GM12872 (cell line): ENCODE measurements at regions not wholly inside any gene's neighbourhood (a gene's known extent, or its start where the extent isn't known, plus 50 kb on each side); places are given as distances from the start of the nearest gene placed in this dataset.

Source experiments
- TF ChIP-seq, protein P1 (sequence below): IDR thresholded peaks from 3 replicates; pipeline ENCODE4 v1.5.1; 2011; ENCODE audit warnings: low read depth, mild to moderate bottlenecking, low read length, moderate library complexity; ENCODE audit not compliant: insufficient read depth

DNA sequence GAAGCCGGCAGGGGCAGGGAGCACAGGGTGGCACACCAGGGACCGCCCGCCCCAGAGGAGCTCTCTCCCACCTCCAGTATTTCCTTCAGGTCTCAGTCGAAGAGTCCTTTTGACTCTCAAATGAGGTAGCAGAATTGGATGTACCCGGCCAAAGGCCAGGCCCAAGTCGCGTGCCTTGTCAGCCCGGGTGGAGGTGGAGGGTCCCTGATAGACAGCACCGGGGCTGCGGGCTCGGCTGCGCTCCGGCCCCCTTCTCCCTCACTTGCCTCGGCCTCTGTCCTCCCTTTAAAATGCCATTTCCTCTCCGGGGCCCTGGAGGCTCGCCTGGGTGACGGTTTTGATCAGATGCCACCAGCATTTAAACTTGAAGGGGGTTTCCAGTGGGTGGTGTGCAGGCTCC, 198.9 kb upstream of the SOX11 start:
- TF ChIP-seq, protein P1, sequence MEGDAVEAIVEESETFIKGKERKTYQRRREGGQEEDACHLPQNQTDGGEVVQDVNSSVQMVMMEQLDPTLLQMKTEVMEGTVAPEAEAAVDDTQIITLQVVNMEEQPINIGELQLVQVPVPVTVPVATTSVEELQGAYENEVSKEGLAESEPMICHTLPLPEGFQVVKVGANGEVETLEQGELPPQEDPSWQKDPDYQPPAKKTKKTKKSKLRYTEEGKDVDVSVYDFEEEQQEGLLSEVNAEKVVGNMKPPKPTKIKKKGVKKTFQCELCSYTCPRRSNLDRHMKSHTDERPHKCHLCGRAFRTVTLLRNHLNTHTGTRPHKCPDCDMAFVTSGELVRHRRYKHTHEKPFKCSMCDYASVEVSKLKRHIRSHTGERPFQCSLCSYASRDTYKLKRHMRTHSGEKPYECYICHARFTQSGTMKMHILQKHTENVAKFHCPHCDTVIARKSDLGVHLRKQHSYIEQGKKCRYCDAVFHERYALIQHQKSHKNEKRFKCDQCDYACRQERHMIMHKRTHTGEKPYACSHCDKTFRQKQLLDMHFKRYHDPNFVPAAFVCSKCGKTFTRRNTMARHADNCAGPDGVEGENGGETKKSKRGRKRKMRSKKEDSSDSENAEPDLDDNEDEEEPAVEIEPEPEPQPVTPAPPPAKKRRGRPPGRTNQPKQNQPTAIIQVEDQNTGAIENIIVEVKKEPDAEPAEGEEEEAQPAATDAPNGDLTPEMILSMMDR, result no peak

DNA sequence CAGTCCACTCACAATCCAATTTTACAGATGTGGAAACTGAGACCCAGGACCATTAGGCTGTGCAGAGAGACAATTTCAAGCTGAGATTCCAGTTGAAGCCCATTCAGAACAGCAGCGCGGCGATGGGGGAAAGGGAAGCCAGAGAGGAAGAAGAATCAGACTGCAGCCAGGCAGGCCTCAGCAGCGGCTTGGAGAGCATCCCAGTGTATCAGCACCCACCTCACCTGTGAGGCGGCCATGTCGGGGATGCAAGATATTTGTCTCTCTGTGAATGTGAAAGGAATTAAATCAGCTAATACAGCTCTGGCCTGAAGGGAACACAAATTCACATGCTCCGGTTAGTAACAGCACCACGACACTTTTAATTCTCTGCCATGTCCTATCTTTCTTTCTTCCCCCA, 198.0 kb upstream of the SOX11 start:
- TF ChIP-seq, protein P1, result no peak

DNA sequence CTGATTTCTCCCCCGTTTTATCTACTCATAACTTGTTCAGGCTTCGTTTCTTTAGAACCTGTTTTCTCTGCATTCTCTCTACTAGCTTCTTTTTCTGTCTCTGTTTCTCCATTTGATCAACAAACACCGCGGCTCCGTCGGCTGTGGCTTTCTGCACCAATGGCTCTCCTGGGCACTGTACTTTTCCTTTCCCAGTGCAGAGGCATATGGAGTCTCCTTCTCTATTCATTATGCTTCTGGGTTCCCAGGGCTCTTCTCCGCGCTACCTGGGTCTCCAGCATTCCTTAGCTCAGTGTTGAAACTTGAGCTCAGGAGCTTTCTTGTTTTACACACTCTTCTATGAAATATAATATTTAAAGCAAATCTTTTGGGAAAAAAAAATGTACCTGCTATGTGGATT, 196.6 kb upstream of the SOX11 start:
- TF ChIP-seq, protein P1, result no peak

DNA sequence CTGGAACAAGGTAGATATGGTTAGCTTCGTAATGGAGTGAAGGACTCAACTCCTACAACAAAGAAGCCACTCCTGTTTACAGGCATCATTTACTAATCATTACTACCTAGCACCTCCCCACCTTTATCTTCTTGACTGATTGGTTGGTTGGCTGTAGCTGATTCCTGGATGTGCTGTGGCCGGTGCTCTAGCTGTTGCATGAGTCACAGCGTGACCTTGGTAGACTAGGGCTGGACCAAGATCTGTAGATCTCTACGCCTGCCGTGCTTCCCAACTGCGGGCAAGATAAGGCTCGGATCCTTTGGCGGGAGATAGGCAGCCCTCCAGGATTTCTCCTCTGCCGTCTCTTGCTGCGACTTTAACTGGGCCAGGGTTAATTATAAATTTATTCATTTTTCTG, 194.3 kb upstream of the SOX11 start:
- TF ChIP-seq, protein P1, result no peak

DNA sequence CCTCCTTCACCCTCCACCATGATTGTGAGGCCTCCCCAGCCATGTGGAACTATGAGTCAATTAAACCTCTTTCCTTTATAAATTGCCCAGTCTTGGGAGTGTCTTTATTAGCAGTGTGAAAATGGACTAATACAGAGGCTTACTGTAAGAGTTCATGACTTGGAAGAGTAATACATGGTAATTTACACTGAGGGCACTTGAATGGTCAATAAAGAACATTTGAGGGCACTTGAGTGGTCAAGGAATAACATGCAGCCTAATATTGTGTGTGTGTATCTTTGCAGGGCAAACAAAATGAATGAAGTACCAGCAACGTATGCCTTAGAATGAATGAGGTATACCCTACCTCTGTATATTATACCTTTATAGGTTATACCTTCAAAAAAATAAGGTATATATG, 190.4 kb upstream of the SOX11 start:
- TF ChIP-seq, protein P1, result no peak

DNA sequence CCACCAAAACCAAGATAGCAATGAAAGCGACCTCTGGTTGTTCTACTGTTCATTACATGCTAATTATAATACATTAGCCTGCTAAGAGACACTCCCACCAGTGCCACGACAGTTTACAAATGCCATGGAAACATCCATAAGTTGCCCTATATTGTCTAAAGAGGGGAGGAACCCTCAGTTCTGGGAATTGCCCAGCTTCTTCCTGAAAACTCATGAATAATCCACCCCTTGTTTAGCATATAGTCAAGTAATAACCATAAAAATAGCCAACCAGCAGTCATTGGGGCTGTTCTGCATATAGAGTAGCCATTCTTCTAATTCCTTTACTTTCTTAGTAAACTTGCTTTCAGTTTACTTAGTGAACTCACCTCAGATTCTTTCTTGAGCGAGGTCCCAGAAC, 189.8 kb upstream of the SOX11 start:
- TF ChIP-seq, protein P1, result no peak

DNA sequence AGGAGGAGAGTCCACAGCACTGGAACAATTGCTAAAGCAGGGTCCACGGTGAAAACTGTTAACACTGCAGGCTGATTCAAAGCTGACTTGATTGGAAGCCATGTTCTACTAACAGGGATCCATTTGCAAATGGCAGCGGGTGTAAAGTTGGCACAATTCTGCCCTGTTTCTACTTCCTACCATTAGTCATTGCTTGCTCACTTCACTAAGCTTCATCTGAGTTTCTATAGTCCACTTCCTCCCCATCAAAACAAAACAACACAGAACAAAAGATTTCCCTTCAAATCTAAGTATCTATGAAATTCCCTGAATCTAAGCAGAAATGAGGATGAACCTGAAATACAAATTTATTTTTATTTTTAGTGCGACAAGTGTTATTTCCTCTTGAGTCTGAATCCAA, 187.4 kb upstream of the SOX11 start:
- TF ChIP-seq, protein P1, result no peak

DNA sequence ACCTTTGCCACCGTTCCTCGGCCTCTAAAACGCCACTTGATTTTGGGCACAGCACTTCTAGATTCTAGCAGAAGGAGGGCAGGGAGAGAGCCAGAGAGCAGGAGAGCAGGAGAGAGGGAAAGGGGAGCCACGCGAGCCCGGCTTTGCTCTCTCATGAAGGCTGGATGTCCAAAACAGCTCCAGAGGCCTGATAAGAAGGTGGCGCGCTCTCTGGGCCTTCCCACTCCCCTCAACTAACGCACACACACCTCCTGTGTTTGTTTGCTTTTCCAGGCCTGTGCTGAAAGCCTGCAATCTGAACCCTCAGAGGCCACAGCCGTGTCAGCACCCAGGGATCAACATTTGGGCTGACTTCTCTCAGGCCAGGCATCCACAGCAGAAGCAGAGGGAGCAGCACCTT, 184.8 kb upstream of the SOX11 start:
- TF ChIP-seq, protein P1, result no peak
